HG03442 (cell line): ENCODE measurements at regions not wholly inside any gene's neighbourhood (a gene's known extent, or its start where the extent isn't known, plus 50 kb on each side); places are given as distances from the start of the nearest gene placed in this dataset.

ENCODE experiments used
- ATAC-seq: cut with Tn5 transposase; IDR thresholded peaks from one replicate; pipeline ENCODE4 v1.9.1; 2021; ENCODE audit warnings: mild to moderate bottlenecking, moderate library complexity; ENCODE audit not compliant: unreplicated experiment

DNA sequence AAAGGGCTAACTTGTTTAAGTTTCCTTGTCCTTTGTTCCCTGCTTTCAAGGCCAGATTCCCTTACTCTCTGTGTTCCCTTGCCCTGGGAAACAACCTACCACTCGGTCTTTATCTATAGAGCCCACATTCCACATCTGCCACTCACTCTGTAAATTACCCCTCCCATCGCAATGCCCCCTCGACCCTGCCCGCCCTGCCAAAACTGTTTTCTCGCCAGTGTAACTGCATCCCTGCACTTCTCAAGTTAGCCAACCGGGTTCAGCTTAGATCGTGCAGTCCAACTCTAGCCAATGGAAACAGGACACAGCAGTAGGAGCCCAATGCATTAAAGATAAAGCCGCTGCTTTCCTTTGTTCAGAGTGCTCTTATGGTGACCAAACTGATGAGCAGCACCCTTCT lies 263.6 kb downstream of the TBL1XR1 start:
- no peak for ATAC-seq

DNA sequence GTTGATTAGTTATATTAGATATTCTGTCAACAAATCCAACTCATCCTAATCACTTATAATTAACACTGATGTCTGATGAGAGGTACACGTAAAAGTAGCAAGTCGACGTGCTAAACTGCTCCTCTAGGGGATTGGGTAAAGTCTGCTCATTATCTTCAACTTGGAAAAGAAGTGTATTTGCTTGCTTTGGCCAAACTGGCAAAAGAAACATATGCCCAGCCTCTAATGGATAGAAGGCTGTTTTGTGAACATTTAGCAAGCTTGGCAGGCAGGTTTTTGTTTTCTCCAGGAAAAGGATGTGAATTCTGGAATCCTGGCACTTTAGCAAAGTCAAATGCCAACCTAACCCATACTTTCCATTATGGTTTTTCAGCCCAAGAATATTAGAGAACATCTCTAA lies 264.8 kb downstream of the TBL1XR1 start:
- ATAC-seq = no peak

- ATAC-seq = no peak
Observed at GRCh38 chr3:176931991-176932390, 265.3 kb downstream of the TBL1XR1 start.

- ATAC-seq = no peak
Observed at GRCh38 chr3:176930942-176931341, 266.3 kb downstream of the TBL1XR1 start.

DNA sequence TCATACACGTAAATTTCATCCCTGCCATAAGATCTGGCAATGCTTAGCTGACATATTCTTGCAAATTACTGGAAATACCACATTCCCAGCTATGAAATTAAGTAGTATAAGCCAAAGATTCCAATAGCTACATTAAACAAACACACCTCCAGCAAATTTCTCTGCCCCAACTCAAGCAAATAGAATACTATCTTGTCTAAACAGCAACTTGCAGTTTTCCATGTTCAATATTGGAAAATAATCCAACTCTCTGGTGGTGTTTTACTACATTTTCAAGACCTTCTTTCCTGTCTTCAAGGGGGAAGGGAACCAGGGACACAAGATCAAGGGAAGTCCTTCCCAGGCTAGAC lies 268.7 kb downstream of the TBL1XR1 start:
- ATAC-seq = no peak

- no peak for ATAC-seq
Observed at GRCh38 chr3:176927706-176928581, 269.3 kb downstream of the TBL1XR1 start.

DNA sequence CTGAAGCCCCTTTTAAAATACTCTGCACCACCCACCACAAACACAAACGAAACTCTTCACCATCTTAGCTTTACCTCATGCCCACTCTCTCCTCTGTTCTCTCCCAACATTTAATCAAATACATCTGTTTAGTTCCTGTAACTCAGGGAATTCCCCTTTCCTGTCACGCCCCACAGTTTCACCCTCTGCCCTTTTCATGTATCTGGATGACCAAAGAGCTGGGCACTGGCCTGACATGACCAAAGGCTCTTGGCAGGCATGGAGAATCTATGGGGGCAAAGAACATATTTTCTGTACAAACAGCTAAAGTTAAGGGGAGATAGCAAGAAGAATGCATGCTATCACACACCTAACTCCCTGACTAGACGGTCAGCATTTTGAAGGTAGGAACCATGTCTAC lies 270.0 kb downstream of the TBL1XR1 start:
- no peak for ATAC-seq

- no peak for ATAC-seq
Observed at GRCh38 chr3:176926688-176927087, 270.6 kb downstream of the TBL1XR1 start.

DNA sequence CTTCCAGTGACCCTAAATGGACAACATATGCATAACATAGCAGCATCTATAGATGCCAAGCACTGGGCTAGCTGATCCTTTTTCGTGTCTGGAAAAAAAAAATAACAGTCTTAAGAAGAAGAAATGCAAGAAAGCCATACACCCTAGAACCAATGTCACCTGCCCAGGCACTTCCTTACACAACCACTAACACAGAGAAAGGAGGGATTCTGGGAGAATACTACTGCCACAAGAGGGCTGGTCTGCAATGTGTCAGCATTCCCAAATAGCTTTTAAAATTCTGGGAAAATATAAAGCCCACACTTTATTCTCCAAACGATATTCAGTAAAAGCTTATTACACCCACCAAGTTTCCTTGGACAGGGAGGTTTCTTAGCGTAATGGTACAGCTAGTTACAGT lies 271.2 kb downstream of the TBL1XR1 start:
- ATAC-seq = no peak

GRCh38 chr3:176920766-176921160 lies 276.5 kb downstream of the TBL1XR1 start:
- ATAC-seq = no peak

DNA sequence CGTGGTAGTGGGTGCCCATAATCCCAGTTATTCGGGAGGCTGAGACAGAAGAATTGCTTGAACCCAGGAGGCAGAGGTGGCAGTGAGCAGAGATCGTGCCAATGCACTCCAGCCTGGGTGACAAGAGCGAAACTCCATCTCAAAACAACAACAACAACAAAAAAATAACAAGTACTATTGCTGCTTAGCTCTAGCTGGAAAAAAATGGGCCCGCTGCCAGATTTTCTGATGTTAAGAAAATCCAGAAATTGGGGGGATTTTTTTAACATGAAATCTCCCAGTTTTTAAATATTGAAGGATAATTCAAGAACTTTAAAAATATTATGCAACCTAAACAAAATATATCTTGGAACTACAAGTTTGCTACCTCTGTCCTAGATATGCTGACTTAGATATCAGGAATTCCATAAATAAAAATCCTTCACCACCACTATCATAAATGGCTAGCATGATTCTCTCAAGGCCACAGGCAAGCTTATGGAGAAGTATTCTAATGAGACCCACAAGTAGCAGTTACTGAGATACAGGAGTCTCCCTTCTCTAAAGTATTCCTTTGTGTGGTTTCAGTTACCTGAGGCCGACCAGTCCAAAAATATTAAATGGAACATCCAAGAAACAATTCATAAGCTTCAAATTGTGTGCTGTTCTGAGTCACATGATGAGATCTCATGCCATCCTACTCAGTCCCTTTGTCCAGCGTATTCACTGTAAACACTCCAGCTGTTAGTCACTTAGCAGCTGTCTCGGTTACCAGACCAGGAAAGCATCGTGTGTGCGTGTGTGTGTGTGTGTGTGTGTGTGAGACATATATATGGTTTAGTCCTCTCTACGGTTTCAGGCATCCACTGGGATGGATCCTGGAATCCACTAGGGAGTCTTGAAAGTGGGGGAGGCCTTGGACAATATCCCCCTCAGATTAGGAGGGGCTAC lies 277.2 kb downstream of the TBL1XR1 start:
- no peak for ATAC-seq

GRCh38 chr3:176916777-176917176 lies 280.5 kb downstream of the TBL1XR1 start:
- no peak for ATAC-seq

DNA sequence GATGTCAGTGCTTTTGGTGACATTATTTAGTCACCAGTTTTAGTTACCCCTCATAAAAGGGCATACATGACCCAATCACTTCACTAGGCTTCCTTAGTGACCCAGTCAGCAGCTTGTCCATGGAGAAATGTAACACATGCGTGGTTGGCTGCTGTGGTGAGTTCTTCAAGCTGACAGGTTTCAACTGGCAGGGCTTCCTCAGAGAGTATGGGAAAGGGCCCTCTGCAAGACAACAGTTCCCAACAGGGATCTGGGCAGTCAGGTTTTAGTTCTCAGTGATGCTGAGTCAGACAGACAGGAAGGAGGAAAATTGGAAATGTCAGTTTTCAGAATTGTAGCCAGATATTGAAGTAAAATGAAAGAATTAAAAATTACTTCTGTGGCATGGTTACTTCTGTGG lies 282.5 kb downstream of the TBL1XR1 start:
- no peak for ATAC-seq

- no peak for ATAC-seq
Observed at GRCh38 chr3:176911579-176911978, 285.7 kb downstream of the TBL1XR1 start.

GRCh38 chr3:176909044-176909443 lies 288.2 kb downstream of the TBL1XR1 start:
- no peak for ATAC-seq

DNA sequence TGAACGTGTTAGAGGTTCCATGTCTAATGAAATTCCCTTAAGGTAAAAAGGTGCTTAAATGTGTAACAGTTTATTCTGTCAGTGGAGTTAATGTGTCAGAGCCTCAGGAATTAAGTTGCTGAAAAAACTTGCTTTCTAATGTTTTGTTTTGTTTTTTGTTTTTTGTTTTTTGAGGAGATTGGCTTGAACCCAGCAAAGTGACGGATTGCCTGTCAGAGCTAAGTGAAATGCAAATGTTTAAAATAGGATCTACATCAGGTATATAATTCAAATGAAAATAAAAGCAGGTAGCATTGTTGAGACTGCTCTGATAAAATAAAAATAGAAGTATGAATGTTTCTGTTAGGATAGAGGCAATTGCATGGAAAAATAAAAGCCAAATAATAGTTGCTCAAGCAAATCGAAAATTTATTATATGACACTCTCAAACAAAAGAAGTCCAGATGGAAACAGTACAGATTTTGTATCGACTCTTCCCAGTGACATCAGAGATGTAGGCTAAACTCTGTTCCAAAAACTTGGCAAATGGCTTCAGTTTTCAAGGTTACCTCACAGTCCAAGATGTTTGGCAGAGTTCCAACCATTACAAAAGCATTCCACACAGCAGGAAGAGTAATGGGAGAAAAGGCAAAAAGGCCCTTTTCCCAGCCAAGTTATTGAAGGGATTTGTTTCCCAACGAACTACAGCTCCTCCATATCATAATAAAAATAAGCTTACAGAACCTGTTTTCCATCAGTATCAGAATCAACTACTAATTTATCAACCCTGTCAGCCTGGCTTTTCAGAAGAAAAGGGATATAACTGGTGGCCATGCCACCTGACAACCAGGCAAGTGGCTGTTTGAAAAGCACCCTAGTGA lies 291.0 kb downstream of the TBL1XR1 start:
- no peak for ATAC-seq

DNA sequence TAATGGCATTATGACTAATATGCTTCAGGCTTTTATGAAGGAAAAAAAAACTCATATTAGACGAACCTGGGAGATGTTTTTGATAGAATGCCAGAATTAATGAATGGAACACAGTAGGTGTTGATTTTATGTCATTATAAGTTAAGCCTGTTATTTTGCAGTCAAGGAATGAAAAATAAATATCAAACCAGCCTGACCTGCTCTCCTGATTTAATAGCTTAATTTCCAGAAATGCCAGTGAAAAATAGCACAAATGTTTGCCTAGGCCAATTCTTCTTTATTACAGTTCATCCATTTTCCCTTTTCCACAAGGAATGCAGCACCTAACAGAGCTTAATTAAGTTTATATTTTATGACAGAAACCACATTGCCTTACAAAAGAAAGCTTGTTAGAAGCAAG lies 292.0 kb downstream of the TBL1XR1 start:
- ATAC-seq = no peak

- no peak for ATAC-seq
Observed at GRCh38 chr3:176904506-176904905, 292.8 kb downstream of the TBL1XR1 start.

GRCh38 chr3:176896640-176897039 lies 300.6 kb downstream of the TBL1XR1 start:
- ATAC-seq = no peak

- ATAC-seq = no peak
Observed at GRCh38 chr3:176896165-176896564, 301.1 kb downstream of the TBL1XR1 start.

DNA sequence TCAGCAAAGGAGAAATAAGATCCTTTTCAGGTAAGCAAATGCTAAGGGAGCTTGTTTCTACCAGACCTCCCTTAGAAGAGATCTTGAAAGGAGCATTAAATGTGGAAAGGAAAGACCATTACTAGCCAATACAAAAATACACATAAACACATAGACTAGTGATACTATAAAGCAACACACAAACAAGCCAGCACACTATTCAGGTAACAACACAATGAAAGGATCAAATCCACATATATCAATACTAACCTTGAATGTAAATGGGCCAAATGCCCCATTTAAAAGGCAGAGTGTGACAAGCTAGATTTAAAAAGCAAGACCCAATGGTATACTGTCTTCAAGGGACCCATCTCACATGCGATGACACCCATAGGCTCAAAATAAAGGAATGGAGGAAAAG lies 317.6 kb downstream of the TBL1XR1 start:
- no peak for ATAC-seq
